Kidney capillary endothelial cell (primary cell): ENCODE measurements at regions not wholly inside any gene's neighbourhood (a gene's known extent, or its start where the extent isn't known, plus 50 kb on each side); places are given as distances from the start of the nearest gene placed in this dataset.

Source experiments
- DNase-seq: peaks from one replicate; pipeline ENCODE4 v3.0.0-alpha.2; 2018; ENCODE audit warnings: low spot score

DNA sequence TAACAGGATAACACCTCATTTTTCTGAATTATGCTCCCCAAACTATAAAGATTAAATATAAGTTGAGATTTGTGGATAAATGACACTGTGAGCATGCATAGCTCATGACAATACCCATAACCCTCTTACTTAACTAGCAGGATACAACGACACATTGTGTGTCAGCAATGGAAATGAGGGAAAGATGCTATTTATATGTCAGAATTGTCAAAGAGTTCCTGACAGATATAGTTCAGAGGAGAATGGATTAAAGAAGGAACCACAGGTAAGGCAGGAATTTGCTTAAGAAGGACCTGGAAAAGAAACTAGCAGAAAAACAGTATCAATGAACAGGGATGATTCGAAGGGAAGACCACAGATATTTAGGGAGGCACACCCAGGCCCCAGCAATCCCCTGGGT lies 591.0 kb downstream of the DHX35 start:
- DNase-seq = no peak

DNA sequence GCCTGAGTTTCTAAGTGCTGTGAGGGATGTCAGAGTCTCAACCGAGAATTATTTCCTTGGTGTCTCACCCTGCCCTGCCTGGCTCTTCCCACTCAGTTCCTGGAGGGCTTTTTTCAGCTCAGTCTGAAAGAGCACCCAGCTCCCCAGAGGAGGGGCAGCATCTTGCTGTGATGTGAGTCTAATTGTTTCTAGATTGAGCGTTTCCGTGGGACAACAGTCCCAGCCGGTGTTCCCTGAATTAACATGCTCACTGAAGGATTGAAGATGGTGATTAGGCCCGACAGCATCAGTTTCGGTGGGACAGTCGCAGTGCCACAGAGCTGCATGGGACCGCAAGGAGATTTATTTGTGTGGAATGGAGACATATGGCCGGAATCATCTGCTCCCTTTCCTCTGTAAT lies 587.6 kb downstream of the DHX35 start:
- DNase-seq = no peak

DNA sequence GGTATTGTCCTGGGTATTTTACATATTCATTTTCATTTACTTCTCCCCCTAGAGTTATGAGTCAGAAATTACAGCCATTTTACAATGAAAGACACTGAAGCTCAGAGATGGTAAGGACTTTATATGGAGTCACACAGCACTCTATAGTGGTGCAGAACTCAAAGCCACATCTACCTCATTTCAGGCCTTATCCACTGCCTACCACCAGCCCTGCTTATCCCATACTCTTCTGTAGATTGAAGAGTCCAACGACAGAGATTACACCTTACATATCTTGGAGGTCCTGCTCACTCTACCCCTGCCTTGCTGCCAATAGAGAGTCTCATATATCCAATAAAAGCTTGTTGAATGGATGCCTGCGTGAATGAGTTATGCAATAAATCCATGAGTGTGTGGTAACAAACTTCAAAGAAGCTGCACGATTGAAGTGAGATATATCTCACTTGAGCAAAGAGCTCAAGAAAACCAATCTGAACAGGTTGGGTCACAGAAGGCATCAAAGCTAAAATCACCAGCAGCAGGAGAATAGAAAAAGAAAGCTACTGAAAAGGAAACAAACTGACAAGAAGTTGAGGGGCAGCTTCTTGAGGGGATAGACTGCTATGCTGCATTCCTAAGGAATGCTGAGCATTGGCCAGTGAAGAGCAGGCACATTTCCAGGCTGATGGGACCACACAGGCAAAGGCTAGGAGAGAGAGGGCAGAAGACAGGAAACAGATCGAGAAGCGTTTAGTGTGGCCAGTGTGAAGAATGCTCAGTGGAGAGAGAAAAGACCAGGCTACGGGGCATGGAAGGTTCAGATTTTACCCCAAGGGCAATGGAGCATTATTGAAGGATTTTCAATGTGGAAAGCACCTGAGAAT lies 585.6 kb downstream of the DHX35 start:
- DNase-seq = no peak

DNA sequence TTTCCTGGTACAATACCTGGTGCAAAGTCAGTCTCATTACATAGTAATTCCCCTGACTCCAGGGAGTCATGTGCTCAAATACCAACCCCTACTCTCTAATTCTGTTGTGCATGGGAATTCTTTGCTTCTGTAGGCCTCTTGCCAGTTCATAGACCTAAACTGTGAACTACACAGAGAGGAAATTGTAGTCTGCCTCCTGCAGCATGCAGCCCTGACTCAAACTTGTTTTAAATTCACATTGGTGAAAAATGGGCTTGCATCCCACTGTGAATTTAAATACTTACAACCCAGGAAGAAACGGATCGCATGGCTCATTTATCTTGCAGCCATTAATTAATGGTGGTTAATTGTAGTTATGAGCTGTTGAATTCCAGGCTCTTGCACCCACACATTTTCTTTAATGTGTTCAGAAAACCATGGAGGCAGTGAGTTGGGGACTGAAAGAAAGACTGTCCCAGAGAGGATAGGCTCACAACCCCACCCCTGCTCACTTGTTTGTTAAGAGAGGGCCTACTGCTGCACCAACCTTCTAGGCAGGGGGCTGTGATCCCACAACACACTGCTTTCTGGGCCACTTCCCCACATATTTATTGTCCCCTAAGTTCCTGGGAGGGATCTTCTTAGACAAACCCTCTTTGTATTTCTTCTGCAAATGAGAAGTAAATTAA lies 579.1 kb downstream of the DHX35 start:
- DNase-seq = no peak

DNA sequence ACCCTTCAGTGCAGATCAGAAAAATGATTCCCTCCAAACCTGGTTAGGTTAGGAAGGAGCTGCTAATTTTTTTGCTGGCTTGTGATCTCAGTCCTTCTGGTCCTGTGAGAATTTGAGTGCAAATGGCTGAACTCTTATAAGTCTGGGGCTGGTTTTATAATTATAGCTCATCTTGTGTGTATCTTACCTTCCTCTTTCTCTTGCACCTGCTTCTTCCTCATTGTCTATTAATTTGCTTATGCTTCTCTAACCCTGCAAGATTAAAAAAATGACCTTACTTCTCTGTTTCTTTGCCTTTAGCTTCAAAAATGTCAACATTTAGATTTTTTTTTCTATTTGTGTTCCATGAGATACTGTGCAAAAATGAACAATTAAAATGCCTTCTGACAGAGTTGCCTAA lies 576.2 kb downstream of the DHX35 start:
- no peak for DNase-seq

DNA sequence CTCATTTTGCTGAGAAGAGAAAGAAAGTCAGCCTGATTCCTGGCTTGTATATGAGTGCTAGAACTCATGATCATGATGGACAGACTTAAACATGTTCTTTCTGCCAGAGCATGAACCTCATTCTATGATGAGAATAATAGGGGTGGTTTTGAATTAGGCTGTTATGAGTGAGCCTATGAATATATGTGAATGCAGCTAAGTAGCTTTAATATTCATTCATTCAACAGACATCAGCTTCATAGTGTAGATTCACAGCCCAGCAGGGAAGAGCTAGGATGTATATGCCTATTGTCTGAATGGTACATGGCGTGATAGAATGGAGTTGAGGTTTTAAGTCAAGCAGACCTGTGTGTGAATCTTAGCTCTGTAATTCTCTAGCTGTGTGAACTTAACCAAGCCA lies 573.2 kb downstream of the DHX35 start:
- no peak for DNase-seq

DNA sequence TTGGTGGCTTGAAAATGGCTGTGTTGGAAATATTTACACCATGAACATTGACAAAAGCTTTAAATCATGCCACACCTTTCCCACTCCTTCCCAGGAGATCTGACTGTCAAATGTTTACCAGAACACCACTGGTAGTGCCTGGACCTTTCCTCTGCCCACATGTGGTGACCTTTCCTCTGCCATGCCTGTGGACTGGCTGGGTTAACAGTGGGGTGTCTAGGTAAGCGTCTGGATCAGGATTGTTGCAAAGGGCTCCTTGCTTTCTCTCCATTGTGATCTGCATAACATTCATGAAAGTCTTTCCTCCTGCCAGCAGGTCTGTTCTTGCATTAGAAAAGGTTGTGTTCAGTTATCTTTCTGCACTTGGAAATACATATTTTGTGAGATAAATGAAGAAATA lies 572.7 kb downstream of the DHX35 start:
- no peak for DNase-seq

DNA sequence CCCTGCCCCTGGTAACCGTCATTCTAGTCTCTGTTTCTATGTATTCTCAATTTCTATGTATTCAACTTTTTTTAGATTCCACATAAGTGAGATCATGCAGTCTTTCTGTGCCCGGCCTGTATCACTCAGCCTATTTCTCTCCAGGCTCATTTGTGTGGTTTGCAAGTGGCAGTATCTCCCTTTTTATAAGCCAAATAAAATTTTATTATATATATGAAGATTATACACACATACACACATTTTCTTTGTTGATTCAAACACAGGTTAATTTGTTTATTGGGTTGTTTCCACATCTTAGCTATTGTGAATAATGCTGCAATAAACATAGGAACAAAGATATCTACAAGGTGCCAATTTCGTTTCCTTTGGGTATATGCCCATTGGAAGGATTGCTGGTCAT lies 571.7 kb downstream of the DHX35 start:
- no peak for DNase-seq

DNA sequence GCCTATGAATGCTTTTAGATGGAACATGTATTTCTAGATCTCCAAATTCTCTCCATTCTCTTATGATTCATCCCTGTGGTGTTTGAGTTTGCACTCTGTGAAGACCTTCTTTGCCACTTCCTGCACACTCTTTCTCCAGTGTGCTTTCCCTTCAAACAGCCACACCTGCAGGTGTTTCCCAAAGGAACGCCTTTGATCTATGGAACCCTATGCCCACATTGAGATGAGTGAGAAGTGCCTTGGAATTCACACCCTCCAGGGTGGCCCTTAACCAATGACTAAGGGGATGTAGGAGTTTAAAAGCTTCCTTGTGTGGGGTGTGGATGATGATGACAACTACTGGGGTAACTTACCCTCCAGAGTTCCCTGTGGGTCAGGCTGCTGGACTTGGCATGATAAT lies 570.1 kb downstream of the DHX35 start:
- DNase-seq = no peak

DNA sequence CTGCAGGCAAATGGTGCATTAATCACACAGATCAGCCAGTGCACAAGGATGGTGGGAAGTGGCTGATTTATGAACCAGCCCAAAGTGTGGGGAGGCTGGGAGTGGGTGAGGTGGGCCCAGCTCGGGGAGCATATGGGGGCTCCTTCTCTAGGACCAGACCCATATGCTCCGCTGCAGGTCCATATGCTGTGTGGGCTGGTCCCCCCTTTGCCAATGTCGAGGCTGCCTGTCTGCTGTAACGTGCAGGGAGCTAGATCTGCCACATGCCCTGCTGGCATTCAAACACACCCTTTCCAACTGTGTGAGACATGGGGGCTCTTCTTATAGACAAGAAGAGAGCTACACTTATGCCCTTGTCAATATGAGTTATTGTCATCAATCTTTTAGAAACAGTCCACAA lies 566.3 kb downstream of the DHX35 start:
- DNase-seq = no peak

DNA sequence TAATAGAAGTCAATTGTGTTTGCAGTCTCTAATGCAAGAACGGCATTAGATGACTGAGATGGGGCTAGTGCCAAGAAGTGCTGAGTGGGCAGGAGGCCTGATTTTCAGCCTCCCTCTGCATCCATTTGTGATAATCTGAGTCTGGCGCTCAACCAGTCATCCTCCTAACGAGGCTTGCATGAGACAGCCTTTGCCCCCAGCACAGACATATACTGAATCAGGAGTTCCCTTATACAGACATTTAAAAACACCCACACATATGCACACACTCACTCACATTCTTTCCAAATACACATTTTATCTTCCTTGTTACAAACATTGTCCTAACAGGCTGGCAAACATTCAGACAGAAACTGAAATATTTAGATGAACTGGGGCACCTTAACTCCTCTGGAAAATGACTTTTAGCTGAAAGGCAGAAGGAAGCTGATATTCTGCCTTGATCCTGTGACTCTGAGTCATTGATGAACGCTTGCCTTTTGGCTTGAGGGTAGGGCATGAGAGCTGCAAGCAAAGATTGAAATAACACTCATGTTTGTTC lies 562.3 kb downstream of the DHX35 start:
- DNase-seq = no peak

DNA sequence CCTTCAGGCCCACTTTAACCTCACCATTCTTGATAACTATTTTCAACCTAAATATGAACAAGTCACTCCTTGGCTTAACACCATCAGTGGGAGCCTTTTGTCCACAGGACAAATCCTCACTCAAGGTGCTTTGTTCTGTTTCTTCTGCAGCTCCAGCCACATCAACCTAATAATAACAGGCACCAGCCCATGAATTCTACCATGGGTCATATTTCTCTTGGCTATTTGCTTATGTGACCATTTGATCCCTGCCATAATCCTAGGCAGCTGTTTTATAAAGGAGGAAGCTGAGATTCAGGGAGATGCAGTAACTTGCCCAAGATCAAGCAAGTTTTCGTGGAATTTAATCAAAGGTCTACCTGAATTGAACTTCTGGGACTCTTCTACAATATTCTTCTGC lies 561.3 kb downstream of the DHX35 start:
- DNase-seq = no peak

DNA sequence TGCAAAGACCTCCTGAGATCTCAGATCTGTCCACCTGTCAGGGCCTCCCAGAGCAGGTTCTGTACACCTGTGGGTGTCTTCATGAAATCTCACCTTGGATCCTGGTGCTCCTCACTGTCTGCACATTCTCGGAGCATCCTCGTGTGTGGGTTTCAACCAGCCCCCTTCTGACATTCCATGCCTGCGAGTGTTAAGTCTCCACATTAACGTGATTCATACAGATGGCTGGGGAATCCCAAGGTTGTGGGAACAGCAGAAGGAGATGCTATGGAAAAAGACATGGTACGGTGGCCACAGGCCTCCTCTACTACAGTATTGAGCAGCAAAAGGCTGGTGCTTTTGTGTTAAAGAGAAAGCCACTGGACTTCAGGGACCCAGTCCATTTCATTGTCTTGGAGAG lies 556.5 kb downstream of the DHX35 start:
- DNase-seq = no peak

DNA sequence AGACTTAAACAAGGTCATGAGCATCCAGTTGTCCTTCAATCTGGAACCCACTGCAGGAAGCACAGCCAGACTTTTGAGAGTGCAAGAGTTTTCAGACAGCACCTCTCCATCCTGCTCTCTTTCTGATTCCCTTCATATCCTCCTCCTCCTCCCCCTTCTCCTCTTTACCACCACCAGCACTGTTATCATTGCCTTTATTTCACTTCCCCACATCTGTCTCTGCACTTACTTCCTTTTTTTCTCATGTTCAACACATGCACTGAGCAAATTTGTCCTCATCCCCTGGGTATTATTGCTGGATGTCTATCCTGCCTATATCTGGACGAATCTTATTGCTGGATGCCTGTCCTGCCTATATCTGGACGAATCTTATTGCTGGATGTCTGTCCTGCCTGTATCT lies 554.8 kb downstream of the DHX35 start:
- no peak for DNase-seq

DNA sequence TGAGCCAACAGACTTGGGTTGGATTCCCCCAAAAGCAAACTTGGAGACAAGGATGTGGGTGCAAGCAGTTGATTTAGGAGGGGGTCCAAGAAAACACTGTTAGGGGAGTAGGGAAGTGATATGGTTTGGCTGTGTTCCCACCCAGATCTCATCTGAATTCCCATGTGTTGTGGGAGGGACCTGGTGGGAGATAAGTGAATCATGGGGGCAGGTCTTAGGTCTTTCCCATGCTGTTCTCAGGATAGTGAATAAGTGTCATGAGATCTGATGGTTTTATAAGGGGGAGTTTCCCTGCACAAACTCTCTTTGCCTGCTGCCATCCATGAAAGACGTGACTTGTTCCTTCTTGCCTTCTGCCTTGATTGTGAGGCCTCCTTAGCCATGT lies 542.6 kb downstream of the DHX35 start:
- DNase-seq = no peak

DNA sequence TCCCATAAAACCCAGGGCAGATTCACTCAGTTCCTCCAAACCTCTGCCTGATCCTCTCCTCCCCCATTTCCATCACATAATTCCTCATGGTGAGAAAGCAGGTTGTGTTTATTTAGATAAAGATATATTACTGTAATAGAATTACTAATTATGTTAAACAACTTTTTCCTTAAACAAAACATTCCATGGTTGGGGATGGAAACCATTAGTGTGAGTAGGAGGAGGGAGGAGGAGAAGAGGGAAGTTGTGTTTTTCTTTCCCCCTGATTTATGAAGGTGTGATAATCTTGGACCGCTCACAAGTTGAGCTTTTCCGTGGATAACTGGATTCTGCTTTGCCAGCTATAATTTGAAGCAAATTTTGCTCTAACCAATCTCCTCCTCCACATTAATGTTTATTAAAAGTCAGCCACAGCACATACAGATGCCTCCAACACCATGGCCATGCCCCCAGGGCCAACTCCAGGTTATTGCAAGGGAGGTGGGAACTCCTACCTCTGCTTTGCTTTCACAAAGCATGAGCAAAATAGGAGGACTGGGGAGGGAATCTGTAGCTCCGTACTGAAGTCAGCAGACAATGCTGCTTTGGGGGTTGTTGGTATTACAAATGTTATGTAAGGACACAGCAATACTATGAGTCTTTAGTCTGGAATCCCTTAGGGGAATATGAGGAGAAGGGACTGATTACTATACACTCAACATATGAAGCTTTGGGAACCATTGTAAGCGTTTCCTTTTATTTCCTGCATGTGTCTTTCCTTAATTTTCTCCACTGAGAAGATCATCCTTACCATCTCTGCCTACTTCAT lies 542.0 kb downstream of the DHX35 start:
- no peak for DNase-seq

DNA sequence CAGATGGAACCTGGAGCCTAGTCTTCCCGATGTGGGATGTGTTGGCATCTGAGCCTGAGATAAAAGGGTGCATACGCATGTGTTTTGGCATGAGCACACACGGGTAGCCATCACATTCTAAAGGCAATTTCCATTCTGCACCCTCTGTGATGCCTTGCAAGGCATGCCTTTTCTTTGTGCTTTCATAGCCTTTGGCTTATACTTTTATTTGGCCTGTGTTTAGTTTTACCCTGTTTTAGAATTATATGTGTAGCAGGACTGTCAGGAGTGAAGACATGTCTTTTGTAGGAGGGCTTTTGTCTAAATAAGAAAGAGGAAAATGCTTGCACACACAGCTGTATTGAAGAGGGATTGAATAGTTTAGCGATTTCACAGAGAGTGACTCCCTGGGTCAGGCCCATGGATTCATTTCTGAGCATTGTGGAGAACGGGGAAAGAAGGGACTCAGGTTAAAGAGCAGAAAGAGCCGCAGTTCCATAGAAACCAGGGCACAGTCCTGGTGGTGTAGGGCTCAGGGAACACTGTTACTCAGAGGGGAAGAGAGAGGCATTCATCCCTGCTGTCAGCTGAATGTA lies 530.2 kb downstream of the DHX35 start:
- DNase-seq = no peak

DNA sequence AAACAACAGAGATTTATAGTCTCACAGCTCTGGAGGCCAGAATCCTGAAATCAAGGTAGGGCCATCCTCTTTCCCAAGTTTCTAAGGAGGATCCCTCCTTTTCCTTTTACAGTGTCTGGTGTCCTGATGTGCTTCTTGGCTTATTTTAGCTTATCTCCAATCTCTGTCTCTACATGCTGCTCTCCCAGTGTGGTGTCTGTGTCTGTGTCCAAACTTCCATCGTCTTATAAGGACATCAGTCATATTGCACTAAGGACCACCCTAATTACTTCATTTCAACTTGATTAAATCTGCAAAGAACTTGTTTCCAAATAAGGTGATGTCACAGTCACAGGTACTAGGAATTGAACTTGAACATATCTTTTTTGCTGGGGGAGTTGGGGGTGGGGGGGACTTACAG lies 529.6 kb downstream of the DHX35 start:
- no peak for DNase-seq

DNA sequence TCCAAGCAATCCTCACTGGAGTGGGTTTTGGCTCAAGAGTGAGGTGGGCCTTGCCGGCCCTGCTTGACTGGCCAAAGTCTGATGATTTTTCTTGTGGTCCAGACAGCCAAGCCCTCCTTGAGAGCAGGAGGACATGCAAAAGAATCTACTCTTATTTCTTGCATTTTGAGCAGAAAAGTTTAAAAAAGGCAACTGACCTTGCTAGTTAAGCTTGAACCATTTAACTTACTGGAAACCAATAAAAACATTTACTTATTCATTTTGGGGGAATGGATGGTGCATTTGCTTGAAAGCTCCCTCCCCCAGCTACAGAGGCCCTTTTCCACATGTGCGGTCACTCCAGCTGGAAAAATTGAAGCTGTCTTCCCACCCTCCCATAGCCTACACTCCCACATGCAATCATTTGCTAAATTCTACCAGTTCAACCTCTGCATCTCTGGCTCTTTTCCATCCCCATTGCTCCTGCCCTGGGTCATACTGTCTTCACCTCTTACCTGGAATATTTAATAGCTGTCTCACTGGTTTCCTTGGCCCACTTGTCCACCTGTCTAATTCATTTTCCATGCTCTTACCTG lies 527.9 kb downstream of the DHX35 start:
- no peak for DNase-seq

DNA sequence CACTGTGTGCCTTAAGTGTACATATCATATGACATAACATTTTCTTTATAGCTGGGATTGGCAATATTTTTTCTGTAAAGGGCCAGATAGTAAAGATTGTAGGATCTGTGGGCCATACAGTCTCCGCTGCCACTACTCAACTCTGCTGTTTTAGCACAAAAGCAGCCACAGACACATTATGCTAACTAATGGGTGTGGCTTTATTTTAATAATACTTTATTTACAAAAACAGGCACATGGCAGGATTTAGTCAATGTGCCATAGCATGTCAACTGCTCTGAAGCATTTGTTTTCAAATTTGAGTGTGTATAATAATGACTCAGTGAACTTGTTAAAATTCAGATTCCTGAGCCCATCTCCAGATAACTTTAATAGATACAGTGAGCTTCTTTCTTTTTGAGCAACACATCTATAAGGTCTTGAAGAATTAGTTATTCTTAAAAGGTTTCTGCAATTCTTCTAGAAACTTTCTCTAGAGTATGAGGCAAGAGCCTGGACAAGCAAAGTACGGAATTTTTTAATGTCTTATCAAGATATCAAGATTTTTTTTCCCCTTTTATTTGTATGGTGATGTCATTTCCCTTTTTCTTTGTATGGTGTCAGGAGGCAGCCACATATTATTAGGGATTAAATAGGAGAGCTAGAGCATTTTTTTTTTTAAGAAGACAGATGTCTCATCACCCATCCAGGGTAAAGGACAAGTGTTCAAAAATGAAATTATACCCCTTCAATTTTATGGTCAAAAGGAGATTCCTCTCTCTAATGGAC lies 518.3 kb downstream of the DHX35 start:
- DNase-seq = no peak

DNA sequence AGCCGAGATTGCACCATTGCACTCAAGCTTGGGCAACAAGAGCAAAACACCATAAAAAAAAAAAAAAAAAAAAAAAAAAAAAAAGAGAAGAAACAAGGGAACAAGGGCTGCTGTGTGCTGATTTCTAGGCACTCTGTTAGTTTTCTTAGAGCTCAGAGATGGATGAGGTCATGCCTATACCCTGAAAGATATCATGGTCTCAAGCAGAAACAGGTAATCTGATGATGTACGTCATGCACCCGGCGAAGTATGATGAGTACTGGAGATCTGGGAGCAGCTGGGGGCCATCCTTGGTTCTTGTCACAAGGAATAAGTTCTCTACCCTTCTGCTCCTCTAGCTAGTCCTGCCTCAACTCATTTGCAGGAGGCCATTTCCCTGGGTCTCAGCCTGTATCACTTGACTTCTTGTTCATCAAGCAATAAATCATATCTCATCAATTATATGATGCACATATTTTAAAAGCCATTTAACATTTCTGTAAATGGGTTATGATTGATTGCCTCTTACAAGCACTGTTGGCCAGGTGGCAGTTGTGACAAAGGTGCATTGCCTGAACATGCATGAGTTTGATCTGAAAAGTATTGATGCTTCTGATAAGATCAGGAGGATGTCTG lies 517.2 kb downstream of the DHX35 start:
- DNase-seq = no peak
